Stimulated activated naive B cell treated with anti-CD40 and anti-IgM and Interleukin-4, amounts not matched to agents 10 μg/mL and 1 μg/mL and 100 μg/mL, for 72 hours (primary cell): ENCODE measurements at regions not wholly inside any gene's neighbourhood (a gene's known extent, or its start where the extent isn't known, plus 50 kb on each side); places are given as distances from the start of the nearest gene placed in this dataset.

Source experiments
- ATAC-seq, 2 donors: fragments of 150-1000 bp; cut with Tn5 transposase; replicated peaks; 2 replicates each; pipeline ENCODE4 v1.10.0; 2021; ENCODE audit warnings: moderate library complexity in 1 of 2
- DNase-seq: peaks from one replicate; pipeline ENCODE4 v3.0.0; 2021
- H3K27ac Mint-ChIP-seq: one replicate; pipeline ENCODE4 v1.8.0; 2022; ENCODE audit warnings: mild to moderate bottlenecking, mixed read lengths
- H3K27me3 Mint-ChIP-seq, 2 donors: one replicate each; pipeline ENCODE4 v1.8.0; 2022; ENCODE audit warnings: mixed read lengths in 2 of 2
- H3K36me3 Mint-ChIP-seq, 2 donors: one replicate each; pipeline ENCODE4 v1.8.0; 2022; ENCODE audit warnings: mixed read lengths in 2 of 2, mild to moderate bottlenecking in 1 of 2
- H3K4me1 Mint-ChIP-seq, 2 donors: one replicate each; pipeline ENCODE4 v1.8.0; 2022; ENCODE audit warnings: mixed read lengths in 2 of 2, mild to moderate bottlenecking in 1 of 2
- H3K4me3 Mint-ChIP-seq, 2 donors: one replicate each; pipeline ENCODE4 v1.8.0; 2022; ENCODE audit warnings: mild to moderate bottlenecking in 2 of 2, mixed read lengths in 2 of 2, moderate library complexity in 1 of 2
- H3K9me3 Mint-ChIP-seq, 2 donors: one replicate each; pipeline ENCODE4 v1.8.0; 2022; ENCODE audit warnings: mixed read lengths in 2 of 2, mild to moderate bottlenecking in 1 of 2

- H3K27me3 Mint-ChIP-seq, result no peaks in the 10 kb centered on the region
- no peaks in the 10 kb centered on the region for H3K9me3 Mint-ChIP-seq
- H3K36me3 Mint-ChIP-seq, result no peaks in the 10 kb centered on the region
- ATAC-seq (no peak), DNase-seq (no peak)
- H3K4me3 Mint-ChIP-seq, result no peak overlapping the region
- H3K4me1 Mint-ChIP-seq, result no peaks in the 10 kb centered on the region
- no peak overlapping the region for H3K27ac Mint-ChIP-seq
These were observed 607.5 kb upstream of the AGTR1 start for GRCh38 chr3:148090156-148090555.

DNA sequence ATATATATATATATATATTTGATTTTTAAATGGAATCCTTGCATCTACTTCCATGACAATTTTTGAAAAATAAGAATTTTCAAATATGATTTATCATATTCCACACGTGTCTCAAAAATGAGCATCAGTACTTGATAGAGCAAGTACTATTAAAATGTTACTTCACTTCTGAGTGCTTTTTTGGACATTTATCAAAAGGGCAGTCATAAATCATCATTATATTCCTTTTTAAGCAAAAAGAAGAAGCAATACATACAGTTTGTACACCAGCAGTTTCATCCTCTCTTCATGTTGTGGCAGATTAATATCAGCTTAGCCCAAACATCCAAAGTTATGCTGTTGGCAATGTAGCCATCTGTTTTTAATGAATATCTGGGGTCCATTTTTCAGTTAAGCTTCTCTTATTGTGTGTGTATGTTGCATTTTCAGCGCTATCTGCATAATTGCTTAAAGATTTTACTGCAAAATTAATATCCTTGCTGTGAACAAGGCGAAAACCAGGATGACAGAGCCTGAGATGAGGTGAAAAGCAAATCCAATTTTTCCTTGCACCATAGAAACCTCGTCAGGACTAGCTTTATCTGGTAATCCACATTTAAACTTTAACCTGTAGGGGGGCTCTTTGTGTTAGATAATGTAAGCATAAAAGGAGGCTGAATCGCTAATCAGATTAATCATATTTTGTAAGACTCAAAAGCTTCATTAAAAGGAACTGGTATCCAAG is 604.9 kb upstream of the AGTR1 start:
- no peaks in the 10 kb centered on the region for H3K4me1 Mint-ChIP-seq

GRCh38 chr3:148093753-148094152 is 604.0 kb upstream of the AGTR1 start:
- no peaks in the 10 kb centered on the region for H3K36me3 Mint-ChIP-seq
- ATAC-seq, result no peak

More for the DNA sequence above, 604.9 kb upstream of the AGTR1 start:
- H3K27me3 Mint-ChIP-seq, result no peaks in the 10 kb centered on the region
- H3K27ac Mint-ChIP-seq, result no peak overlapping the region
- no peak overlapping the region for H3K4me3 Mint-ChIP-seq
- no peaks in the 10 kb centered on the region for H3K36me3 Mint-ChIP-seq
- ATAC-seq (no peak), DNase-seq (no peak)
- no peaks in the 10 kb centered on the region for H3K9me3 Mint-ChIP-seq

DNA sequence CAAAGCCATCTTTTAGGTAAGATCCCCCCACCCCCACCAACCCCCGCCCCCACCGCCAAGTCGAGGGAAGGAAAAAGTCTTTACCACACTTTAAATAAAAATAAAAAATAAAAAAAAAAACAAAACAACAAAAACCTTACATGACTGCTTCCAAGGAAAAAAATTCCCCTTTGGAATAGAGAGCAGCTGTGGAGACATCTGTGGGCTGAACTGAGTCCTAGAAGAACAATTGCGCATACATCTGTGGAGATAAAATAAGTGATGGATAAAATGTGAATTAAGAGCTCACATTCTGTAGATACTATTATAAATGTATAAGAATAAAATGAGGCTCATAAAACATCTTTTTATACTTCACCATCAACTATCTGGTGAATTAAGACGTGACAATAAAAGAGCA is 601.7 kb upstream of the AGTR1 start:
- no peak for ATAC-seq
- Mint-ChIP-seq H3K27me3 (no peaks in the 10 kb centered on the region), H3K4me1 (no peaks in the 10 kb centered on the region), H3K4me3 (no peak overlapping the region), H3K27ac (no peak overlapping the region), H3K9me3 (no peaks in the 10 kb centered on the region), H3K36me3 (no peaks in the 10 kb centered on the region)
- no peak for DNase-seq

More at GRCh38 chr3:148093753-148094152, 604.0 kb upstream of the AGTR1 start:
- no peaks in the 10 kb centered on the region for H3K27me3 Mint-ChIP-seq
- no peaks in the 10 kb centered on the region for H3K9me3 Mint-ChIP-seq
- no peaks in the 10 kb centered on the region for H3K4me1 Mint-ChIP-seq
- no peak overlapping the region for H3K4me3 Mint-ChIP-seq
- DNase-seq, result no peak
- no peak overlapping the region for H3K27ac Mint-ChIP-seq

DNA sequence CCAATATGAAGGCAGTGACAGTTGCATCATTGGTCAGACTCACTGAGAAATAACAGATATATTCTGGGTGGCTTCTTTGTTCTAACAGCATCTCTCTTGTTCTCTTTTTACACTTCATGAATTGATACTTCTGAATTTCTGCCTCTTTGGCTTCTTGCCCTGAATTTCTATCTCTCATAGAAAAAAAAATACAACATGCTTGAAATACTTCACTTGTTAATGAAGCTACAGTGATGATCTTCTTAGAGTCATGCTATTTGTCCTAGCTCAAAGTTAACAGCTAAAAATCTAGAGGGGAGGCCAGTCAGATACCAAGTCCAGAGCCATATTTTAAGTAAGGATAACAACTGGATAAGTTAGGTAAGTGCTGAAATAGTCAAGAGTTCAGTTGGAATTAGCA is 597.2 kb upstream of the AGTR1 start:
- Mint-ChIP-seq H3K27ac (no peak overlapping the region), H3K4me1 (no peaks in the 10 kb centered on the region), H3K4me3 (no peak overlapping the region), H3K36me3 (no peaks in the 10 kb centered on the region), H3K9me3 (peaks cover 1 to 4% of the 10 kb centered on the region in 2 donors), H3K27me3 (no peaks in the 10 kb centered on the region)
- DNase-seq, result no peak
- ATAC-seq, result no peak

GRCh38 chr3:148101061-148101460 is 596.6 kb upstream of the AGTR1 start:
- Mint-ChIP-seq H3K9me3 (peaks cover 1 to 4% of the 10 kb centered on the region in 2 donors), H3K4me3 (no peak overlapping the region), H3K4me1 (no peaks in the 10 kb centered on the region), H3K27me3 (no peaks in the 10 kb centered on the region), H3K36me3 (no peaks in the 10 kb centered on the region), H3K27ac (no peak overlapping the region)
- ATAC-seq (no peak), DNase-seq (no peak)

DNA sequence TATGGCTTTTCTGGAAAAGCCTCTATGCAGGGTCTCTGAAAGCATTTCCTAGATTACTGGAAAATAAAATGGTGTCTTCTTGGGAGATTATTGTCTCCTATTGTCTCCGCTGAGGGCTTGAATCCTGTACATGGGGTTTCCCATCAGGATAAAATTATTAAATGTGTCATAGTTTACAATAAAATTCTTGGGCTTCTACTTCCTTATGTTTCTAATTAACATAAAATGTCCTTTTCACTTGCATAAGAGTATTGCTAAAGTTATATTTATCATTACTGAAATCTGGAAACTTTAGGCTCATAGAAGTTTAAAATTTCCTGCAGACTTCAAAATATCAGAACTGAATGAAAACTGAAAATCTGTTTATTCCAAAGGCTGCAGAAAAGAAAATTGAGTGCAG is 595.5 kb upstream of the AGTR1 start:
- no peak for ATAC-seq
- H3K9me3 Mint-ChIP-seq, result peaks cover 1 to 4% of the 10 kb centered on the region in 2 donors
- no peaks in the 10 kb centered on the region for H3K36me3 Mint-ChIP-seq

GRCh38 chr3:148106062-148106461 is 591.6 kb upstream of the AGTR1 start:
- ATAC-seq (no peak), DNase-seq (no peak)
- no peaks in the 10 kb centered on the region for H3K36me3 Mint-ChIP-seq
- H3K4me3 Mint-ChIP-seq, result no peak overlapping the region
- no peak overlapping the region for H3K27ac Mint-ChIP-seq
- no peaks in the 10 kb centered on the region for H3K4me1 Mint-ChIP-seq
- H3K27me3 Mint-ChIP-seq, result no peaks in the 10 kb centered on the region
- H3K9me3 Mint-ChIP-seq, result peaks cover 3 to 4% of the 10 kb centered on the region in 2 donors

More for the DNA sequence above, 595.5 kb upstream of the AGTR1 start:
- no peak for DNase-seq
- H3K27ac Mint-ChIP-seq, result no peak overlapping the region
- no peaks in the 10 kb centered on the region for H3K27me3 Mint-ChIP-seq
- no peaks in the 10 kb centered on the region for H3K4me1 Mint-ChIP-seq
- H3K4me3 Mint-ChIP-seq, result no peak overlapping the region

GRCh38 chr3:148126956-148127355 is 570.7 kb upstream of the AGTR1 start:
- Mint-ChIP-seq H3K27ac (no peak overlapping the region), H3K4me3 (no peak overlapping the region), H3K9me3 (no peaks in the 10 kb centered on the region), H3K27me3 (no peaks in the 10 kb centered on the region), H3K36me3 (no peaks in the 10 kb centered on the region), H3K4me1 (no peaks in the 10 kb centered on the region)
- DNase-seq (no peak), ATAC-seq (no peak)

- ATAC-seq (no peak), DNase-seq (no peak)
- H3K4me3 Mint-ChIP-seq, result no peak overlapping the region
- H3K36me3 Mint-ChIP-seq, result no peaks in the 10 kb centered on the region
- H3K27ac Mint-ChIP-seq, result no peak overlapping the region
- H3K4me1 Mint-ChIP-seq, result no peaks in the 10 kb centered on the region
- no peaks in the 10 kb centered on the region for H3K9me3 Mint-ChIP-seq
- H3K27me3 Mint-ChIP-seq, result no peaks in the 10 kb centered on the region
These were observed 569.6 kb upstream of the AGTR1 start for GRCh38 chr3:148128136-148128535.

DNA sequence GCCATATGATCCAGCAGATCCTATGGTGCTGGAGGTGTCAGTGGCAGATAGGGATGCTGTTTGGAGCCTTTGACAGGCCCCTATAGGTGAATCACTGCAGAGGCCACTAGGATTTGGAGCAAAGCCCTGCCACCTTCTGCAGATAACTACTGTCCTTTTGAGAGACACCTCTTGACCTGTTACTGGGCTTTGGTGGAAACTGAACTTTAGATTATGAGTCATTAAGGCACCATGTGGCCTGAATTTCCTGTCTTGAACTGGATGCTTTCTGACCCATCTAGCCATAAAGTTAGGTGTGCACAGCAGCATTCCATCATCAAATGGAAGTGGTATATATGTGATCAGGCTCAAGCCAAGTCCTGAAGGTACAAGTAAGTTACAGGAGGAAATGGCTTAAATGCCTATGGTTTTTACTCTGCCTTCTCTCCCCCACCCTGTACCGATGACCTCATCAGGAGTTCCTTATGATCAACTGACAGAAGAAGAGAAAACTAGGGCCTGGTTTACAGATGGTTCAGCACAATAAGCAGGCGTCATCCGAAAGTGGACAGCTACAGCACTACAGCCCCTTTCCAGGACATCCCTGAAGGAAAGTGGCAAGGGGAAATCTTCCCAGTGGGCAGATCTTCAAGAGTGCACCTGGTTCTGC is 565.6 kb upstream of the AGTR1 start:
- H3K27me3 Mint-ChIP-seq, result no peaks in the 10 kb centered on the region
- DNase-seq (no peak), ATAC-seq (no peak)
- no peak overlapping the region for H3K27ac Mint-ChIP-seq
- H3K4me3 Mint-ChIP-seq, result no peak overlapping the region
- H3K4me1 Mint-ChIP-seq, result no peaks in the 10 kb centered on the region
- no peaks in the 10 kb centered on the region for H3K9me3 Mint-ChIP-seq
- H3K36me3 Mint-ChIP-seq, result no peaks in the 10 kb centered on the region

DNA sequence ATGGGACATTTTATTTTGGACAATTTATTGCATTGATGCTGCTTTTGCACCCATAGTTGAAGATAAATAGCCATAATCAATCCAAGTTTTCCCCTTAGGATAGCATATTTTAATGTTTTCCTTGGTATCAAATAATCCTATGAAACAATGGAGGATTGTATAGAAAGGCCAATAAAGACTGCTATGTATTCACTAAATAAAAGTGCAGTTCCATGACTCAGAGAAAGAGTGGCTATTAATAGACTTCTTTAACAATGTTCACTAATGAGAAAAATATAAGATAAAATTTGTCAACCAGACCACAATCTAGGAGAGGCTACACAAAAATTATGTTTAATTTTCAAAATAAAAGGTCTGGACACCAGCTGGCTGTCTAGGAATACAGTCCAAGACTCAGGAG is 560.9 kb upstream of the AGTR1 start:
- no peaks in the 10 kb centered on the region for H3K4me1 Mint-ChIP-seq
- no peak overlapping the region for H3K4me3 Mint-ChIP-seq
- peaks cover 0 to 1% of the 10 kb centered on the region in 2 donors for H3K9me3 Mint-ChIP-seq
- ATAC-seq (no peak), DNase-seq (no peak)
- no peak overlapping the region for H3K27ac Mint-ChIP-seq
- no peaks in the 10 kb centered on the region for H3K36me3 Mint-ChIP-seq
- H3K27me3 Mint-ChIP-seq, result no peaks in the 10 kb centered on the region

DNA sequence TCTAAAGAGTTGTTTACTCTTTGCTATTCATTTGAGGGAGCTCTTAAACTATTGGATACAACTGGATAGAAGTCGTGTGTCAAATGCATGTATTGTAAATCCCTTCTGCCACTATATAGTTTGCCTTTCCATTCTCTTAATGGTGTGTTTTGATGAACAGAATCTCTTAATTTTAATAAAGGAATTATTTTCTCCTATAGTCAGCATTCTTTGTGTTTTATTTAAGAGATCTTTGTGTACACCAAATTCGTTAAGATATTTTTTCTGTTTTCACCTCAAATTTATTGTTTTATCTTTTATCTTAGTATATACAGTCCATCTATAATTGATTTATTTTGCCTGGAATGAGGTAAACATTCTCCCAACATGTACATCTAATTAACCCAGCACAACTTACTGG is 551.5 kb upstream of the AGTR1 start:
- no peaks in the 10 kb centered on the region for H3K4me1 Mint-ChIP-seq
- no peaks in the 10 kb centered on the region for H3K27me3 Mint-ChIP-seq
- H3K27ac Mint-ChIP-seq, result no peak overlapping the region
- H3K4me3 Mint-ChIP-seq, result no peak overlapping the region
- no peaks in the 10 kb centered on the region for H3K9me3 Mint-ChIP-seq
- H3K36me3 Mint-ChIP-seq, result no peaks in the 10 kb centered on the region
- DNase-seq, result no peak
- ATAC-seq, result no peak

DNA sequence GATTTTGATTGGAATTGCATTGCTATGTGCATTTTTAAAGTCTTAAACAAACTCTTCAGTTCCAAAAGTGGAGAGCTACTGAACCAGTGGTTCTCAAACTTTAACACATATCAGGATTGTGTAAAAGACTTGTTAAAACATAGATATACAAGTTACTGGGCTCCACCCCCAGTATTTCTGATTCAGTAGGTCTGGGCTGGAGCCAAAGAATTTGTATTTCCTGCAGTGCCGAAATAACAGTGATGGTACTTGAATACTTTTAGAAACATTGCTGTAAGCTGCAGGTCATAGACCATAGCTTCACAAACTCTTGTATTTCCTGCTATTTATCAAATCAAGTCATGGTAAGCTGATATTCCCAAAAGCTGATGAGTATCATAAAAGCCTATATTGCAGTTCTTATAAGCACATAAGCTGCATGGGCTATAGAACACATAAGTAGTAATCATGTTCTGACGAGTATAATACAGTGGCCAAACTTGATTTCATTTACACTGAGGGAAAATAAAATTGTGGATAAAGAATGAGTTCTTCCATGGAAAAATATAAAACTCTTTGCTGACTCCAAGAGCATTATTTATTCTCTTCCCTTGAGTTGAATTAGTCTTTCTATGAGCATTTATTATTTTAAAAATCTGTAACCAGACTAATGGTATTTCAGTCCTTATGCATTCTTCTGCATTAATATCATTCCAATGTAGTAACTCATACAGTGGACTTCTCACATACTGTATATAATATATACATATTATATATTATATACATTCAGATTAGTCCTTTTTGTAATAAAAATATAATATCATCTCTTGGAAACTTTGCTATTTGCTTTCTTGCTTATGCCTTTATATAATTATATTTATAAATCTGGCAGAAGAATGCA is 550.5 kb upstream of the AGTR1 start:
- Mint-ChIP-seq H3K4me1 (no peaks in the 10 kb centered on the region), H3K9me3 (no peaks in the 10 kb centered on the region), H3K27me3 (no peaks in the 10 kb centered on the region), H3K36me3 (no peaks in the 10 kb centered on the region), H3K27ac (no peak overlapping the region), H3K4me3 (no peak overlapping the region)
- DNase-seq, result no peak
- ATAC-seq, result no peak

- Mint-ChIP-seq H3K36me3 (no peaks in the 10 kb centered on the region), H3K4me3 (no peak overlapping the region), H3K9me3 (peaks cover 0 to 1% of the 10 kb centered on the region in 2 donors), H3K27me3 (no peaks in the 10 kb centered on the region), H3K27ac (no peak overlapping the region), H3K4me1 (no peaks in the 10 kb centered on the region)
- no peak for ATAC-seq
- no peak for DNase-seq
These were observed 549.8 kb upstream of the AGTR1 start for GRCh38 chr3:148147903-148148302.
